BLaER1 (cell line): ENCODE measurements at regions not wholly inside any gene's neighbourhood (a gene's known extent, or its start where the extent isn't known, plus 50 kb on each side); places are given as distances from the start of the nearest gene placed in this dataset.

Experiments used
- H3K27ac ChIP-seq: shearing (Covaris generic); formaldehyde crosslinking; 2 replicates; pipeline ENCODE4 v1.8.1; 2022
- H3K27me3 ChIP-seq: shearing (Covaris generic); formaldehyde crosslinking; 2 replicates; pipeline ENCODE4 v1.8.1; 2022
- H3K36me3 ChIP-seq: shearing (Covaris generic); formaldehyde crosslinking; 2 replicates; pipeline ENCODE4 v1.8.1; 2022
- H3K4me1 ChIP-seq: shearing (Covaris generic); formaldehyde crosslinking; 2 replicates; pipeline ENCODE4 v1.8.1; 2022
- H3K4me2 ChIP-seq: shearing (Covaris generic); formaldehyde crosslinking; 2 replicates; pipeline ENCODE4 v1.8.1; 2022
- H3K4me3 ChIP-seq: shearing (Covaris generic); formaldehyde crosslinking; 2 replicates; pipeline ENCODE4 v1.8.1; 2022
- H3K9ac ChIP-seq: shearing (Covaris generic); formaldehyde crosslinking; 2 replicates; pipeline ENCODE4 v1.8.1; 2022
- H3K9me3 ChIP-seq: shearing (Covaris generic); formaldehyde crosslinking; 2 replicates; pipeline ENCODE4 v1.8.1; 2022
- H4K20me1 ChIP-seq: shearing (Covaris generic); formaldehyde crosslinking; 2 replicates; pipeline ENCODE4 v1.8.1; 2022
- Cebpa-rat ChIP-seq: shearing (Covaris generic); IDR thresholded peaks from 2 replicates; pipeline ENCODE4 v1.8.1; 2022

DNA sequence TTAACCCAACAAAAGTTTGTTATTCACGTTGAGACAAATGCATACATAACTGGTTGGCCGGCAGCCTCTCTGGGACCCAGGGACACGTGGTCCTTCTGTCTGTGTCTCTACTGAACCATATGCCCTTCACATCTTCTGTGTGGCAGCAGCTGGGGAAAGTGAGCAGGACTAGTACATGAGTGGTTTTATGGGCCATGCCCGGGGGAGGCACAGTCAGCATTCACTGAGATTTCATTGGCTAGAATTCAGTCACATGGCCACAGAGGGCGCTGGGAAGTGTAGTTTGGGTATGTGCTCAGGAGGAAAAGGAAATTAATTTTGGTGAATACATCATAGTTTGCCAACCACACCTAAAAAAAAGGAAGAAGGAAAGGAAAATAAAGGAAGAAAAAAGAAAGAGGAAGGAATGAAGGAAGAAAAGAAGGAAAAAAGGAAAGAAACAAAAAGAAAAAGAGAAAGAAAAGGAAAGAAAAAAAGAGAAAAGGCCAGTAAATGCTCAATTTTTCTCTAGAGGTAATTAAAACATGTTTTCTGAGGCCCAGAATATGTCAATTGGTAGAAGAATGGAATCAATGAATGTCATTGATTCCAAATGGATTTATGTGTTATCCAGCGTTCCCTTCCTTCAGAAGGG is 55.9 kb upstream of the KIRREL3 start:
- H3K27ac ChIP-seq, result no peak overlapping the region
- H3K9me3 ChIP-seq, result no peaks in the 10 kb centered on the region
- H3K9ac ChIP-seq, result no peak overlapping the region
- no peak overlapping the region for H3K4me3 ChIP-seq
- H3K4me1 ChIP-seq, result no peaks in the 10 kb centered on the region
- H3K27me3 ChIP-seq, result no peaks in the 10 kb centered on the region
- no peaks in the 10 kb centered on the region for H3K36me3 ChIP-seq
- H4K20me1 ChIP-seq, result no peaks in the 10 kb centered on the region
- TF ChIP-seq Cebpa-rat, result no peak
- no peak overlapping the region for H3K4me2 ChIP-seq

DNA sequence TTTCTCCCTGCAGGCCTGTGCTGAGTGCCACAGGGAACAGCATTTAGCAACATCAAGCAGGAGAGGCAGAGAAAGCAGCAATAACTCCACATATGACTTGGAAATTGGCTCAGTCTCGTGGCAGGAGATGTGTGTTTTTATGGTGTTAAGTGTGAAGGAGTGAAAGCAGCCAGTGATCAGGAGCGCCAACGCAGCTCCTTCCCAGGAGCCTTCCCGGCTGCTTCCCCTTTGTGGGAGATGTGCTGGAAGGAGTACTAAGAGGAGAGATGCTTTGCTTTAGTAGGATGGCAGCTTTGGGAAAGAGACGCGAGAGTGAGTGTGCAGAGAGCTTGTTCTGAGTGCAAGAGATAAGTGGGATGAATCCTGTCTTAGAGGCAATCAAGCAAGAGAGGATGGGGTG is 54.7 kb upstream of the KIRREL3 start:
- no peaks in the 10 kb centered on the region for H3K4me1 ChIP-seq
- H3K27me3 ChIP-seq, result no peaks in the 10 kb centered on the region
- no peak overlapping the region for H3K4me2 ChIP-seq
- no peak overlapping the region for H3K9ac ChIP-seq
- no peak for TF ChIP-seq Cebpa-rat
- no peak overlapping the region for H3K4me3 ChIP-seq
- H3K36me3 ChIP-seq, result no peaks in the 10 kb centered on the region
- no peaks in the 10 kb centered on the region for H3K9me3 ChIP-seq
- no peak overlapping the region for H3K27ac ChIP-seq
- no peaks in the 10 kb centered on the region for H4K20me1 ChIP-seq

DNA sequence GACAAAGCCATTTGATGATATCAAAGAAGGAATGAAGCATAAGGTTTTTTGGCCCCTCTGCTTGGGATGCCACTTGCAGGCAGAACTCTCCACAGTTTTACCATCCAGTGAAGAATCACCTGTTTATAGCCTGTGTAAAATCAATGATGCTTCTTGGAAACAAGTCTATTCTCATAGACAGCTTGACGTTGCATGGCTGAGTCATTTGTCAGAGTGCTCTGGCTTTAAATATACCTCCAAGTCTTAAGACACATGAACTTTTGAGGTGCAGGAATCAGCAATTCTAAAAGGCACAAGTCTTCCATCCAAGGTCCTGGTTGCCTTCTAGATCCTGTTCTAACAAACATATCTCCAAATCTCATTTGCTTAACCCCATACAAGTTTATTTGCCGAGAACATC is 53.6 kb upstream of the KIRREL3 start:
- no peaks in the 10 kb centered on the region for H3K36me3 ChIP-seq
- no peak overlapping the region for H3K27ac ChIP-seq
- no peaks in the 10 kb centered on the region for H3K9me3 ChIP-seq
- no peak overlapping the region for H3K9ac ChIP-seq
- TF ChIP-seq Cebpa-rat, result no peak
- no peak overlapping the region for H3K4me2 ChIP-seq
- no peaks in the 10 kb centered on the region for H3K4me1 ChIP-seq
- H3K4me3 ChIP-seq, result no peak overlapping the region
- H4K20me1 ChIP-seq, result no peaks in the 10 kb centered on the region
- H3K27me3 ChIP-seq, result no peaks in the 10 kb centered on the region

DNA sequence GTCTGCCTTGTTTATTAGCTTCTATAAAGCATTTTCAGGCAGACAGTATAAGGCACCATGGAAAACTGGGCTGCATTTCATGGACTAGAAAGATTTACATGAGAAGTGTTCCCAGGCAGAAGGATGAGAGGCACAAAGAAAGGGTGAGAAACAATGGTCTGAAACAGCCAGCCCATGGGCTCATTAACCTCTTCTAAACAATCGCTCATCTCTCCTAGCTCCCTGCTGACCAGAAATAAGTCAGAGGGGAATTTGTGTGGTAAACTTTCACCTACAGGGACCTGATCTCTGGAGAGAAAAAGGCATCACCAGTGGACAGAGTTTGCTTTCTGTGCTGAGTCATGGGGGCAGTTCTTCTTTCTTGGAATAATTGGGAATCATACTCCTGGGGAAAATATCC is 51.8 kb upstream of the KIRREL3 start:
- H4K20me1 ChIP-seq, result no peaks in the 10 kb centered on the region
- H3K27ac ChIP-seq, result no peak overlapping the region
- TF ChIP-seq Cebpa-rat, result no peak
- H3K27me3 ChIP-seq, result no peaks in the 10 kb centered on the region
- H3K9me3 ChIP-seq, result no peaks in the 10 kb centered on the region
- H3K9ac ChIP-seq, result no peak overlapping the region
- no peaks in the 10 kb centered on the region for H3K36me3 ChIP-seq
- no peak overlapping the region for H3K4me3 ChIP-seq
- no peak overlapping the region for H3K4me2 ChIP-seq
- H3K4me1 ChIP-seq, result no peaks in the 10 kb centered on the region
